HepG2 (cell line): ENCODE measurements at regions not wholly inside any gene's neighbourhood (a gene's known extent, or its start where the extent isn't known, plus 50 kb on each side); places are given as distances from the start of the nearest gene placed in this dataset.

Experiments
- ATAC-seq: fragments of 200-7000 bp; cut with Tn5 transposase; 3 replicates; pipeline ENCODE4 v1.9.1; 2020; ENCODE audit warnings: mild to moderate bottlenecking, moderate library complexity
- BruUV-seq: library from RNA; stranded (reverse); fragments of 400-500 nt; replicated peaks from 2 replicates; lab custom pipeline; 2021; lab: Mats Ljungman, UMichigan
- CTCF ChIA-PET: fragments of 300-600 bp; formaldehyde crosslinking; extraction: SDS; loops from one replicate; lab custom pipeline; 2021; ENCODE audit warnings: low total read pairs, inconsistent platforms, low intra/inter-chr PET ratio; lab: Yijun Ruan, JAX
- POLR2A ChIA-PET: fragments of 350-600 bp; sonication (Branson Sonifier 250); formaldehyde crosslinking; loops from one replicate; lab custom pipeline; 2020; ENCODE audit warnings: antibody characterized with exemption, inconsistent platforms; lab: Yijun Ruan, JAX
- DNase-seq: peaks from one replicate; pipeline ENCODE4 v3.0.0-alpha.2; 2015; ENCODE audit warnings: low spot score
- FAIRE-seq: peaks from 3 replicates; lab custom pipeline; 2011; peaks lifted over from hg19 to GRCh38; lab: Jason Lieb, UNC
- H2AFZ ChIP-seq: one replicate; pipeline ENCODE4 v1.6.1; 2011; ENCODE audit warnings: low read length, inconsistent platforms
- H3K27ac ChIP-seq: fragments of 300-600 bp; 3 replicates; pipeline ENCODE4 v1.8.0; 2011; ENCODE audit warnings: mixed run types, mild to moderate bottlenecking, mixed read lengths, low read length, inconsistent platforms; ENCODE audit not compliant: insufficient read depth; ENCODE audit errors: extremely low read length
- H3K27me3 ChIP-seq, 2 experiments: fragments of 200-600 bp in 1 of 2; 2 replicates in 1 of 2; 3 replicates in 1 of 2; pipeline versions ENCODE4 v1.6.0 to v1.8.0; 2011; ENCODE audit warnings: low read length in 2 of 2, mild to moderate bottlenecking in 2 of 2, moderate library complexity in 2 of 2, inconsistent platforms in 1 of 2; ENCODE audit not compliant: insufficient read depth in 2 of 2, control insufficient read depth in 1 of 2
- H3K36me3 ChIP-seq, 2 experiments: fragments of 200-600 bp in 1 of 2; replicated peaks in 1 of 2; 2 replicates in 1 of 2; 3 replicates in 1 of 2; pipeline versions ENCODE4 v1.5.1 to v1.8.0; 2011; ENCODE audit warnings: low read length in 2 of 2, inconsistent platforms in 1 of 2; ENCODE audit not compliant: insufficient read depth in 2 of 2, control insufficient read depth in 1 of 2
- H3K4me1 ChIP-seq: 2 replicates; pipeline ENCODE4 v1.5.1; 2012; ENCODE audit warnings: low read length, inconsistent platforms; ENCODE audit not compliant: insufficient read depth
- H3K4me2 ChIP-seq: 2 replicates; pipeline ENCODE4 v1.6.0; 2011; ENCODE audit warnings: low read depth, low read length, inconsistent platforms
- H3K4me3 ChIP-seq, 3 experiments: fragments of 200-600 bp in 1 of 3; sonication (generic), shearing (Covaris generic) in 1 of 3; replicated peaks in 1 of 3; 2 replicates each; pipeline ENCODE4 v1.5.1; 2011 to 2016; ENCODE audit warnings: low read length in 3 of 3, inconsistent platforms in 2 of 3, low read depth in 2 of 3, mild to moderate bottlenecking in 2 of 3, control low read depth in 1 of 3, mixed read lengths in 1 of 3; ENCODE audit not compliant: insufficient read depth in 1 of 3
- H3K79me2 ChIP-seq: one replicate; pipeline ENCODE4 v1.6.1; 2011; ENCODE audit warnings: low read length, inconsistent platforms; ENCODE audit not compliant: insufficient read depth
- H3K9ac ChIP-seq: 2 replicates; pipeline ENCODE4 v1.6.0; 2011; ENCODE audit warnings: mild to moderate bottlenecking, low read depth, low read length, inconsistent platforms; ENCODE audit not compliant: insufficient read depth
- H3K9me3 ChIP-seq: 2 replicates; pipeline ENCODE4 v1.5.1; 2012; ENCODE audit warnings: mild to moderate bottlenecking, low read length
- H4K20me1 ChIP-seq: 2 replicates; pipeline ENCODE4 v1.6.0; 2011; ENCODE audit warnings: inconsistent platforms, mild to moderate bottlenecking, low read length, moderate library complexity; ENCODE audit not compliant: insufficient read depth
- ASH2L ChIP-seq: fragments of 300-600, 200-600 bp; sonication (generic); IDR thresholded peaks from 2 replicates; pipeline ENCODE4 v1.7.0; 2017; ENCODE audit warnings: low read depth, mild to moderate bottlenecking, moderate library complexity, mixed read lengths, low read length; ENCODE audit not compliant: insufficient read length
- CENPT ChIP-seq: sonication (generic); formaldehyde crosslinking; IDR thresholded peaks from 2 replicates; pipeline ENCODE4 v1.8.0; 2022; ENCODE audit warnings: low read depth, mild to moderate bottlenecking, moderate library complexity, missing genetic modification reagents
- HMGA1 ChIP-seq: sonication (generic); formaldehyde crosslinking; conservative IDR thresholded peaks from 2 replicates; pipeline ENCODE4 v1.4.0; 2020; ENCODE audit warnings: missing genetic modification reagents
- JUNB ChIP-seq: sonication (generic); formaldehyde crosslinking; IDR thresholded peaks from 2 replicates; pipeline ENCODE4 v1.8.0; 2022; ENCODE audit warnings: missing genetic modification reagents, mild to moderate bottlenecking, borderline replicate concordance
- MATR3 ChIP-seq: sonication (generic); formaldehyde crosslinking; IDR thresholded peaks from 2 replicates; pipeline ENCODE4 v1.4.0; 2020; ENCODE audit warnings: missing genetic modification reagents
- NCOR1 ChIP-seq: fragments of 200-600 bp; sonication (generic); IDR thresholded peaks from 2 replicates; pipeline ENCODE4 v1.7.0; 2017; ENCODE audit warnings: antibody characterized with exemption, low read length, borderline replicate concordance
- NFE2L2 ChIP-seq: fragments of 150-350 bp; IDR thresholded peaks from 2 replicates; pipeline ENCODE4 v1.6.1; 2014; ENCODE audit warnings: low read length
- NR2F6 ChIP-seq, 2 experiments: IDR thresholded peaks; 2 replicates each; pipeline ENCODE4 v1.6.1; 2016; ENCODE audit warnings: antibody characterized with exemption in 1 of 2, mild to moderate bottlenecking in 1 of 2
- SATB2 ChIP-seq: sonication (generic); formaldehyde crosslinking; IDR thresholded peaks from 2 replicates; pipeline ENCODE4 v1.5.0; 2020; ENCODE audit warnings: missing genetic modification reagents
- ZNF260 ChIP-seq: sonication (generic); formaldehyde crosslinking; IDR thresholded peaks from 2 replicates; pipeline ENCODE4 v1.4.0; 2020; ENCODE audit warnings: missing genetic modification reagents, low read depth, mild to moderate bottlenecking, borderline replicate concordance
- ZNF766 ChIP-seq: sonication (generic); formaldehyde crosslinking; IDR thresholded peaks from 2 replicates; pipeline ENCODE4 v1.5.0; 2020; ENCODE audit warnings: missing genetic modification reagents, borderline replicate concordance
- ZNF784 ChIP-seq: sonication (generic); formaldehyde crosslinking; IDR thresholded peaks from 2 replicates; pipeline ENCODE4 v1.5.1; 2020; ENCODE audit warnings: missing genetic modification reagents, mild to moderate bottlenecking, borderline replicate concordance
- WGBS: methylation state at CpG from one replicate; pipeline ENCODE4 v1.1.6; 2017; ENCODE audit warnings: low lambda C conversion rate; 5-methylcytosine and 5-hydroxymethylcytosine counted together
- in situ Hi-C: cut with HindIII; loops from 2 replicates; pipeline ENCODE4 v1.10.0; 2017; ENCODE audit warnings: low pct_unique_long_range_greater_than_20kb; ENCODE audit not compliant: extremely low pct_ligation_motif_present
- intact Hi-C: fragments of 100-400 bp; cut with micrococcal nuclease; formaldehyde crosslinking; loops from one replicate; pipeline ENCODE4 v1.10.0; 2022; ENCODE audit not compliant: unreplicated experiment
- TF ChIP-seq, protein P1 (sequence below): IDR thresholded peaks from 2 replicates; pipeline ENCODE4 v1.6.1; 2012; ENCODE audit warnings: low read length, improper control_type of control experiment
- TF ChIP-seq, protein P2 (sequence below): sonication (generic); formaldehyde crosslinking; IDR thresholded peaks from 2 replicates; pipeline ENCODE4 v1.4.0; 2020; ENCODE audit warnings: missing genetic modification reagents, low read depth, mild to moderate bottlenecking, borderline replicate concordance

- ATAC-seq (no peak), FAIRE-seq (no peak), DNase-seq (no peak)
- Histone ChIP-seq H3K36me3 (no peaks in the 10 kb centered on the region), H3K4me1 (no peaks in the 10 kb centered on the region), H3K27ac (no peak overlapping the region), H3K27me3 (no peaks in the 10 kb centered on the region), H3K79me2 (no peaks in the 10 kb centered on the region), H4K20me1 (no peaks in the 10 kb centered on the region), H3K4me3 (no peak overlapping the region), H3K9me3 (no peaks in the 10 kb centered on the region), H3K4me2 (no peak overlapping the region), H3K9ac (no peak overlapping the region), H2AFZ (no peak overlapping the region)
- WGBS: 24% methylated on average over 1 of the region's 1 CpG
- ChIA-PET CTCF (no interaction called here), POLR2A (no interaction called here)
- BruUV-seq: no TSS peak
- in situ Hi-C loops (no loop called here), intact Hi-C loops (no loop called here)
- no peak for TF ChIP-seq NFE2L2
- no peak for TF ChIP-seq MATR3 (CRISPR knock-in tag)
- no peak for TF ChIP-seq ZNF784 (CRISPR knock-in tag)
- no peak for TF ChIP-seq HMGA1
- no peak for TF ChIP-seq ZNF260
- TF ChIP-seq JUNB (CRISPR knock-in tag): no peak
- no peak for TF ChIP-seq SATB2
- TF ChIP-seq, protein P1, sequence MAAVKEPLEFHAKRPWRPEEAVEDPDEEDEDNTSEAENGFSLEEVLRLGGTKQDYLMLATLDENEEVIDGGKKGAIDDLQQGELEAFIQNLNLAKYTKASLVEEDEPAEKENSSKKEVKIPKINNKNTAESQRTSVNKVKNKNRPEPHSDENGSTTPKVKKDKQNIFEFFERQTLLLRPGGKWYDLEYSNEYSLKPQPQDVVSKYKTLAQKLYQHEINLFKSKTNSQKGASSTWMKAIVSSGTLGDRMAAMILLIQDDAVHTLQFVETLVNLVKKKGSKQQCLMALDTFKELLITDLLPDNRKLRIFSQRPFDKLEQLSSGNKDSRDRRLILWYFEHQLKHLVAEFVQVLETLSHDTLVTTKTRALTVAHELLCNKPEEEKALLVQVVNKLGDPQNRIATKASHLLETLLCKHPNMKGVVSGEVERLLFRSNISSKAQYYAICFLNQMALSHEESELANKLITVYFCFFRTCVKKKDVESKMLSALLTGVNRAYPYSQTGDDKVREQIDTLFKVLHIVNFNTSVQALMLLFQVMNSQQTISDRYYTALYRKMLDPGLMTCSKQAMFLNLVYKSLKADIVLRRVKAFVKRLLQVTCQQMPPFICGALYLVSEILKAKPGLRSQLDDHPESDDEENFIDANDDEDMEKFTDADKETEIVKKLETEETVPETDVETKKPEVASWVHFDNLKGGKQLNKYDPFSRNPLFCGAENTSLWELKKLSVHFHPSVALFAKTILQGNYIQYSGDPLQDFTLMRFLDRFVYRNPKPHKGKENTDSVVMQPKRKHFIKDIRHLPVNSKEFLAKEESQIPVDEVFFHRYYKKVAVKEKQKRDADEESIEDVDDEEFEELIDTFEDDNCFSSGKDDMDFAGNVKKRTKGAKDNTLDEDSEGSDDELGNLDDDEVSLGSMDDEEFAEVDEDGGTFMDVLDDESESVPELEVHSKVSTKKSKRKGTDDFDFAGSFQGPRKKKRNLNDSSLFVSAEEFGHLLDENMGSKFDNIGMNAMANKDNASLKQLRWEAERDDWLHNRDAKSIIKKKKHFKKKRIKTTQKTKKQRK: no peak
- no peak for TF ChIP-seq NR2F6 (IDR thresholded peaks at IDR 0.05)
- no peak for TF ChIP-seq NR2F6 (CRISPR knock-in tag; IDR thresholded peaks at IDR 0.05)
- TF ChIP-seq, protein P2, sequence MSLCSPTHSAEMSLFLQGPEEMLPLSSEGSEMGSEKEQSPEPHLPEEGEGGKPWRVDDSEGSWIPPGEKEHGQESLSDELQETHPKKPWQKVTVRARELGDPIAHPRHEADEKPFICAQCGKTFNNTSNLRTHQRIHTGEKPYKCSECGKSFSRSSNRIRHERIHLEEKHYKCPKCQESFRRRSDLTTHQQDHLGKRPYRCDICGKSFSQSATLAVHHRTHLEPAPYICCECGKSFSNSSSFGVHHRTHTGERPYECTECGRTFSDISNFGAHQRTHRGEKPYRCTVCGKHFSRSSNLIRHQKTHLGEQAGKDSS: no peak
- no peak for TF ChIP-seq CENPT
- no peak for TF ChIP-seq ASH2L
- no peak for TF ChIP-seq ZNF766
- TF ChIP-seq NCOR1: no peak
Measured at GRCh38 chr1:193451001-193451400, 264.6 kb upstream of the B3GALT2 start.
